A549 (cell line): ENCODE measurements at regions not wholly inside any gene's neighbourhood (a gene's known extent, or its start where the extent isn't known, plus 50 kb on each side); places are given as distances from the start of the nearest gene placed in this dataset.

Experiments used
- ATAC-seq, 2 experiments: fragments of 200-7000 bp in 1 of 2; fragments of >200 bp in 1 of 2; cut with Nextera tagmentation in 1 of 2; cut with Tn5 transposase in 1 of 2; 3 replicates each; pipeline versions ENCODE4 v1.8.0 to v1.9.1; 2018 to 2020; ENCODE audit warnings: mild to moderate bottlenecking in 1 of 2, moderate library complexity in 1 of 2
- CTCF ChIA-PET: fragments of 300-600 bp; sonication (Branson Sonifier 250); formaldehyde crosslinking; extraction: SDS; loops from one replicate; lab custom pipeline; 2021; ENCODE audit warnings: antibody characterized with exemption, inconsistent platforms; lab: Yijun Ruan, JAX
- POLR2A ChIA-PET: fragments of 350-600 bp; formaldehyde crosslinking; extraction: SDS; loops from one replicate; lab custom pipeline; 2021; ENCODE audit warnings: antibody characterized with exemption, inconsistent platforms; lab: Yijun Ruan, JAX
- DNase-seq, 2 experiments: peaks; one replicate each; pipeline versions ENCODE4 v3.0.0 to v3.0.0-alpha.2; 2011 to 2016; ENCODE audit warnings: low read depth in 1 of 2, low spot score in 1 of 2
- FAIRE-seq: peaks from 2 replicates; lab custom pipeline; 2011; peaks lifted over from hg19 to GRCh38; lab: Jason Lieb, UNC
- H3K27ac ChIP-seq, 2 experiments: fragments of >200 bp; sonication (Bioruptor Twin); formaldehyde crosslinking; 3 replicates each; pipeline ENCODE4 v1.5.1; 2016 to 2017
- H3K4me1 ChIP-seq: fragments of >200 bp; sonication (Bioruptor Twin); formaldehyde crosslinking; 3 replicates; pipeline ENCODE4 v1.6.1; 2016
- H3K4me2 ChIP-seq: fragments of >200 bp; sonication (Bioruptor Twin); formaldehyde crosslinking; 3 replicates; pipeline ENCODE4 v1.6.1; 2016
- H3K4me3 ChIP-seq: fragments of >200 bp; sonication (Bioruptor Twin); formaldehyde crosslinking; 3 replicates; pipeline ENCODE4 v1.5.1; 2016
- H3K9me3 ChIP-seq: fragments of >200 bp; sonication (Bioruptor Twin); formaldehyde crosslinking; 3 replicates; pipeline ENCODE4 v1.6.1; 2016
- BHLHE40 ChIP-seq: IDR thresholded peaks from 2 replicates; pipeline ENCODE4 v1.6.1; 2012; ENCODE audit warnings: low read depth, low read length, inconsistent platforms
- CHD2 ChIP-seq: fragments of 150-350 bp; IDR thresholded peaks from 2 replicates; pipeline ENCODE4 v1.6.1; 2014; ENCODE audit warnings: low read length; ENCODE audit not compliant: partially characterized antibody
- CHD4 ChIP-seq: fragments of 200-600 bp; sonication (generic); IDR thresholded peaks from 2 replicates; pipeline ENCODE4 v1.6.1; 2016; ENCODE audit warnings: antibody characterized with exemption, mild to moderate bottlenecking, borderline replicate concordance
- FOSB ChIP-seq: fragments of 250-450 bp; sonication (Bioruptor Pico); IDR thresholded peaks from 2 replicates; pipeline ENCODE4 v1.5.0; 2020; ENCODE audit warnings: mild to moderate bottlenecking, moderate library complexity
- FOXS1 ChIP-seq: fragments of 250-450 bp; sonication (Bioruptor Pico); IDR thresholded peaks from 2 replicates; pipeline ENCODE4 v1.5.0; 2020; ENCODE audit warnings: mild to moderate bottlenecking, moderate library complexity
- HOXB13 ChIP-seq: fragments of 250-450 bp; sonication (Bioruptor Pico); IDR thresholded peaks from 2 replicates; pipeline ENCODE4 v1.5.0; 2020; ENCODE audit warnings: low read depth, mild to moderate bottlenecking, moderate library complexity
- KDM1A ChIP-seq: fragments of 200-600 bp; sonication (generic); IDR thresholded peaks from 2 replicates; pipeline ENCODE4 v1.6.1; 2016; ENCODE audit warnings: low read depth, mild to moderate bottlenecking
- MAZ ChIP-seq: fragments of 150-350 bp; IDR thresholded peaks from 2 replicates; pipeline ENCODE4 v1.6.1; 2014; ENCODE audit warnings: antibody characterized with exemption, low read depth, low read length, borderline replicate concordance
- MYC ChIP-seq: IDR thresholded peaks from 2 replicates; pipeline ENCODE4 v1.6.1; 2012; ENCODE audit warnings: mild to moderate bottlenecking, inconsistent platforms, low read length, improper control_type of control experiment, borderline replicate concordance
- NFE2L2 ChIP-seq: fragments of 150-350 bp; conservative IDR thresholded peaks from 2 replicates; pipeline ENCODE4 v1.6.1; 2014; ENCODE audit warnings: low read length
- NPAS2 ChIP-seq: fragments of 250-450 bp; sonication (Bioruptor Pico); IDR thresholded peaks from 2 replicates; pipeline ENCODE4 v1.8.0; 2022; ENCODE audit warnings: mild to moderate bottlenecking, moderate library complexity, borderline replicate concordance
- NR3C1 ChIP-seq: fragments of >200 bp; sonication (Bioruptor Twin); formaldehyde crosslinking; IDR thresholded peaks from 3 replicates; pipeline ENCODE4 v1.6.1; 2017
- RCOR1 ChIP-seq: fragments of 150-350 bp; IDR thresholded peaks from 2 replicates; pipeline ENCODE4 v1.6.1; 2014; ENCODE audit warnings: antibody characterized with exemption, low read length, low read depth
- RNF2 ChIP-seq: fragments of 200-600 bp; sonication (generic); IDR thresholded peaks from 2 replicates; pipeline ENCODE4 v1.6.1; 2016; ENCODE audit warnings: low read depth, mild to moderate bottlenecking, antibody characterized with exemption, moderate library complexity, borderline replicate concordance
- TP53 ChIP-seq: fragments of 250-450 bp; sonication (Bioruptor Pico); IDR thresholded peaks from 2 replicates; pipeline ENCODE4 v1.5.0; 2021; ENCODE audit warnings: mild to moderate bottlenecking, moderate library complexity
- WGBS: methylation state at CpG from one replicate; pipeline ENCODE4 v1.1.6; 2017; ENCODE audit errors: missing lambda C conversion rate; 5-methylcytosine and 5-hydroxymethylcytosine counted together
- TF ChIP-seq, protein P1 (sequence below): IDR thresholded peaks from 2 replicates; pipeline ENCODE4 v1.6.1; 2012; ENCODE audit warnings: low read depth, borderline replicate concordance
- TF ChIP-seq, protein P2 (sequence below): fragments of >200 bp; sonication (Bioruptor Twin); formaldehyde crosslinking; IDR thresholded peaks from 3 replicates; pipeline ENCODE4 v1.5.1; 2016
- TF ChIP-seq, protein P3 (sequence below): fragments of >200 bp; sonication (Bioruptor Twin); formaldehyde crosslinking; IDR thresholded peaks from 3 replicates; pipeline ENCODE4 v1.6.1; 2016
- TF ChIP-seq, protein P4 (sequence below): fragments of 250-450 bp; sonication (Bioruptor Pico); IDR thresholded peaks from 2 replicates; pipeline ENCODE4 v1.5.0; 2021; ENCODE audit warnings: mild to moderate bottlenecking, moderate library complexity, borderline replicate concordance
- TF ChIP-seq, protein P5 (sequence below): fragments of 250-450 bp; sonication (Bioruptor Pico); IDR thresholded peaks from 2 replicates; pipeline ENCODE4 v1.5.0; 2020; ENCODE audit warnings: low read depth, mild to moderate bottlenecking, moderate library complexity
- TF ChIP-seq, protein P6 (sequence below): fragments of >200 bp; sonication (Bioruptor Twin); formaldehyde crosslinking; IDR thresholded peaks from 2 replicates; pipeline ENCODE4 v1.6.1; 2016

DNA sequence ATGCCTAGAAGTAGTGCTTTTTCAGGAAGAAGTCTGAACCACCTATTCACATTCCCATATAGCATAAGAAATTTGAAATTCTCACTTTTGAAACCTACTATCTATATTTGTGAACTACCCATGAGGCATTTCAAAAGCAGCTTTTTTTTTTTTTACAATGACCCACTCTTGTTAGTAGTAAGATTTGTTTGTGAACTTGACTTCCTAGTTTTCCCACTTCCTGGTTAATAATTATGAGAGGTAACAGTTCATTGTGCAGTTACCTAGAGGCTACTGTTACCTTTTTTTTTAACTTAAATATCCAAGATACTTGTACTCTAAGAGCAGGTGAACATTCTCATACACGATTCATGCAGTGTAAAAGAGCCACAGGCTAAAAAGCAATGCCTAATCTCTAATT lies 371.7 kb upstream of the ADGRL2 start:
- Histone ChIP-seq H3K4me1 (no peaks in the 10 kb centered on the region), H3K4me3 (no peak overlapping the region), H3K27ac (no peak overlapping the region), H3K9me3 (no peaks in the 10 kb centered on the region), H3K4me2 (no peak overlapping the region)
- CTCF ChIA-PET = no interaction called here
- FAIRE-seq (no peak), ATAC-seq (no peak), DNase-seq (no peak)
- POLR2A ChIA-PET = no interaction called here
- 21% methylated on average over 1 of the region's 1 CpG for WGBS
- TF ChIP-seq NFE2L2 (no peak), MAZ (no peak), CHD2 (no peak)
- TF ChIP-seq, protein P1, sequence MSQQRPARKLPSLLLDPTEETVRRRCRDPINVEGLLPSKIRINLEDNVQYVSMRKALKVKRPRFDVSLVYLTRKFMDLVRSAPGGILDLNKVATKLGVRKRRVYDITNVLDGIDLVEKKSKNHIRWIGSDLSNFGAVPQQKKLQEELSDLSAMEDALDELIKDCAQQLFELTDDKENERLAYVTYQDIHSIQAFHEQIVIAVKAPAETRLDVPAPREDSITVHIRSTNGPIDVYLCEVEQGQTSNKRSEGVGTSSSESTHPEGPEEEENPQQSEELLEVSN = no peak
- TF ChIP-seq, protein P2, sequence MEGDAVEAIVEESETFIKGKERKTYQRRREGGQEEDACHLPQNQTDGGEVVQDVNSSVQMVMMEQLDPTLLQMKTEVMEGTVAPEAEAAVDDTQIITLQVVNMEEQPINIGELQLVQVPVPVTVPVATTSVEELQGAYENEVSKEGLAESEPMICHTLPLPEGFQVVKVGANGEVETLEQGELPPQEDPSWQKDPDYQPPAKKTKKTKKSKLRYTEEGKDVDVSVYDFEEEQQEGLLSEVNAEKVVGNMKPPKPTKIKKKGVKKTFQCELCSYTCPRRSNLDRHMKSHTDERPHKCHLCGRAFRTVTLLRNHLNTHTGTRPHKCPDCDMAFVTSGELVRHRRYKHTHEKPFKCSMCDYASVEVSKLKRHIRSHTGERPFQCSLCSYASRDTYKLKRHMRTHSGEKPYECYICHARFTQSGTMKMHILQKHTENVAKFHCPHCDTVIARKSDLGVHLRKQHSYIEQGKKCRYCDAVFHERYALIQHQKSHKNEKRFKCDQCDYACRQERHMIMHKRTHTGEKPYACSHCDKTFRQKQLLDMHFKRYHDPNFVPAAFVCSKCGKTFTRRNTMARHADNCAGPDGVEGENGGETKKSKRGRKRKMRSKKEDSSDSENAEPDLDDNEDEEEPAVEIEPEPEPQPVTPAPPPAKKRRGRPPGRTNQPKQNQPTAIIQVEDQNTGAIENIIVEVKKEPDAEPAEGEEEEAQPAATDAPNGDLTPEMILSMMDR = no peak

DNA sequence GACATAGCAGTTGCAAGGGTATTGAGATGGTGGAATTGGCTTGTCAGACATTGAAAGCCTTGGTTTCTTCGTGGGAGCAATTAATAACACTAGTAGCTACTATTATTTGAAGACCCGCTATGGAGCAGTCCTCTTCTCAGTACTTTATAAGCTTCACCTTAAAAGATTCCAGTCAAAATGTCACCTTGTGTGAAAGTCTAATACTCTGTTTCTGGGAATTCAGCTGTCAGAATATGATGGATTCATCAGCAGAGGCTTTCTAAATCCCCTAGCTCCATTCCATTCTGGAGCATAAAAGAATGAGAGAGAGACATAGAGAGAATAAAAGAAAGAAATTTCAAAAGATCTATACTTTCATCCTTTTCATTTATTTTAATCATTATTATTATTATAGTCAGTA lies 375.9 kb upstream of the ADGRL2 start:
- Histone ChIP-seq H3K27ac (no peak overlapping the region), H3K9me3 (no peaks in the 10 kb centered on the region), H3K4me1 (no peaks in the 10 kb centered on the region), H3K4me2 (no peak overlapping the region), H3K4me3 (no peak overlapping the region)
- no peak for FAIRE-seq
- POLR2A ChIA-PET = no interaction called here
- CTCF ChIA-PET = no interaction called here
- DNase-seq = no peak
- no peak for ATAC-seq
- TF ChIP-seq, protein P3, sequence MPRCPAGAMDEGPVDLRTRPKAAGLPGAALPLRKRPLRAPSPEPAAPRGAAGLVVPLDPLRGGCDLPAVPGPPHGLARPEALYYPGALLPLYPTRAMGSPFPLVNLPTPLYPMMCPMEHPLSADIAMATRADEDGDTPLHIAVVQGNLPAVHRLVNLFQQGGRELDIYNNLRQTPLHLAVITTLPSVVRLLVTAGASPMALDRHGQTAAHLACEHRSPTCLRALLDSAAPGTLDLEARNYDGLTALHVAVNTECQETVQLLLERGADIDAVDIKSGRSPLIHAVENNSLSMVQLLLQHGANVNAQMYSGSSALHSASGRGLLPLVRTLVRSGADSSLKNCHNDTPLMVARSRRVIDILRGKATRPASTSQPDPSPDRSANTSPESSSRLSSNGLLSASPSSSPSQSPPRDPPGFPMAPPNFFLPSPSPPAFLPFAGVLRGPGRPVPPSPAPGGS = no peak
- TF ChIP-seq BHLHE40 (no peak), TP53 (no peak), MYC (no peak), HOXB13 (CRISPR knock-in tag) (no peak), NR3C1 (no peak), RCOR1 (no peak), FOSB (CRISPR knock-in tag) (no peak), FOXS1 (CRISPR knock-in tag) (no peak), RNF2 (no peak), NFE2L2 (no peak), KDM1A (no peak), CHD4 (no peak), NPAS2 (no peak)
- TF ChIP-seq, protein P4, sequence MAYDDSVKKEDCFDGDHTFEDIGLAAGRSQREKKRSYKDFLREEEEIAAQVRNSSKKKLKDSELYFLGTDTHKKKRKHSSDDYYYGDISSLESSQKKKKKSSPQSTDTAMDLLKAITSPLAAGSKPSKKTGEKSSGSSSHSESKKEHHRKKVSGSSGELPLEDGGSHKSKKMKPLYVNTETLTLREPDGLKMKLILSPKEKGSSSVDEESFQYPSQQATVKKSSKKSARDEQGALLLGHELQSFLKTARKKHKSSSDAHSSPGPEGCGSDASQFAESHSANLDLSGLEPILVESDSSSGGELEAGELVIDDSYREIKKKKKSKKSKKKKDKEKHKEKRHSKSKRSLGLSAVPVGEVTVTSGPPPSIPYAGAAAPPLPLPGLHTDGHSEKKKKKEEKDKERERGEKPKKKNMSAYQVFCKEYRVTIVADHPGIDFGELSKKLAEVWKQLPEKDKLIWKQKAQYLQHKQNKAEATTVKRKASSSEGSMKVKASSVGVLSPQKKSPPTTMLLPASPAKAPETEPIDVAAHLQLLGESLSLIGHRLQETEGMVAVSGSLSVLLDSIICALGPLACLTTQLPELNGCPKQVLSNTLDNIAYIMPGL (CRISPR knock-in tag) = no peak
- TF ChIP-seq, protein P5, sequence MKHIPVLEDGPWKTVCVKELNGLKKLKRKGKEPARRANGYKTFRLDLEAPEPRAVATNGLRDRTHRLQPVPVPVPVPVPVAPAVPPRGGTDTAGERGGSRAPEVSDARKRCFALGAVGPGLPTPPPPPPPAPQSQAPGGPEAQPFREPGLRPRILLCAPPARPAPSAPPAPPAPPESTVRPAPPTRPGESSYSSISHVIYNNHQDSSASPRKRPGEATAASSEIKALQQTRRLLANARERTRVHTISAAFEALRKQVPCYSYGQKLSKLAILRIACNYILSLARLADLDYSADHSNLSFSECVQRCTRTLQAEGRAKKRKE (CRISPR knock-in tag) = no peak
- TF ChIP-seq, protein P2 = no peak
- TF ChIP-seq, protein P6, sequence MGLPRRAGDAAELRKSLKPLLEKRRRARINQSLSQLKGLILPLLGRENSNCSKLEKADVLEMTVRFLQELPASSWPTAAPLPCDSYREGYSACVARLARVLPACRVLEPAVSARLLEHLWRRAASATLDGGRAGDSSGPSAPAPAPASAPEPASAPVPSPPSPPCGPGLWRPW = no peak
- TF ChIP-seq, protein P1 = no peak
- 42% methylated on average over 2 of the region's 2 CpGs for whole genome bisulfite sequencing
